ENCODE measurements at regions not wholly inside any gene's neighbourhood (a gene's known extent, or its start where the extent isn't known, plus 50 kb on each side); places are given as distances from the start of the nearest gene placed in this dataset.

GRCh38 chr2:128867311-128867710 lies 548.6 kb upstream of the HS6ST1 start:
- TF ChIP-seq GABPA (IDR thresholded peaks at IDR 0.05; ENCODE audit: low read depth), result no peak
- no peak for TF ChIP-seq ZBTB33 (IDR thresholded peaks at IDR 0.05; ENCODE audit: borderline replicate concordance, low read depth)
- no peak for TF ChIP-seq CTCF (IDR thresholded peaks at IDR 0.05)
- no peak for TF ChIP-seq EP300 (IDR thresholded peaks at IDR 0.05; ENCODE audit: borderline replicate concordance in 1 of 2, low read depth in 1 of 2, low read length in 1 of 2)
- no peak for TF ChIP-seq REST (IDR thresholded peaks at IDR 0.05; ENCODE audit: low read depth, low read length)
- TF ChIP-seq RCOR1 (IDR thresholded peaks at IDR 0.05; ENCODE audit: low read length), result no peak
- TF ChIP-seq SIN3A (IDR thresholded peaks at IDR 0.05; ENCODE audit: borderline replicate concordance, low read depth, low read length), result no peak
- no peak for TF ChIP-seq TEAD4 (IDR thresholded peaks at IDR 0.05; ENCODE audit: borderline replicate concordance, insufficient read depth)
- no peak for TF ChIP-seq CHD2 (IDR thresholded peaks at IDR 0.05; ENCODE audit: low read length, partially characterized antibody)
- no peak for TF ChIP-seq POLR2AphosphoS5 (IDR thresholded peaks at IDR 0.05; ENCODE audit: low read depth, low read length)
- no peak for TF ChIP-seq TAF1 (IDR thresholded peaks at IDR 0.05; ENCODE audit: borderline replicate concordance, low read depth, low read length)
- TF ChIP-seq ELF1 (IDR thresholded peaks at IDR 0.05), result no peak
- TF ChIP-seq MXI1 (IDR thresholded peaks at IDR 0.05; ENCODE audit: low read depth, low read length), result no peak
- no peak for TF ChIP-seq MAX (IDR thresholded peaks at IDR 0.05; ENCODE audit: low read depth)

Data from SK-N-SH (cell line).